Activated naive CD8-positive, alpha-beta T cell treated with anti-CD3 and anti-CD28 coated beads, Interleukin-2, amount 10 ng/mL, durations not matched to agents 7 days and 5 days (primary cell): ENCODE measurements at regions not wholly inside any gene's neighbourhood (a gene's known extent, or its start where the extent isn't known, plus 50 kb on each side); places are given as distances from the start of the nearest gene placed in this dataset.

Experiments
- ATAC-seq: fragments of 150-1000 bp; cut with Tn5 transposase; one replicate; pipeline ENCODE4 v1.10.0; 2021; ENCODE audit warnings: low read depth, moderate library complexity
- POLR2A ChIA-PET: fragments of 350-600 bp; sonication (Branson Sonifier 250); formaldehyde crosslinking; loops from one replicate; lab custom pipeline; 2021; ENCODE audit warnings: antibody characterized with exemption; lab: Charles Lee
- DNase-seq: peaks from one replicate; pipeline ENCODE4 v3.0.0; 2021
- H3K27ac Mint-ChIP-seq: one replicate; pipeline ENCODE4 v1.8.0; 2022; ENCODE audit warnings: mild to moderate bottlenecking, mixed read lengths
- H3K27me3 Mint-ChIP-seq: one replicate; pipeline ENCODE4 v1.8.0; 2022; ENCODE audit warnings: mild to moderate bottlenecking, moderate library complexity, mixed read lengths
- H3K36me3 Mint-ChIP-seq: one replicate; pipeline ENCODE4 v1.8.0; 2021; ENCODE audit warnings: mild to moderate bottlenecking, mixed read lengths
- H3K4me1 Mint-ChIP-seq: one replicate; pipeline ENCODE4 v1.8.0; 2021; ENCODE audit warnings: mixed read lengths
- H3K4me3 Mint-ChIP-seq: one replicate; pipeline ENCODE4 v1.8.0; 2022; ENCODE audit warnings: mild to moderate bottlenecking, moderate library complexity, mixed read lengths
- H3K9me3 Mint-ChIP-seq: one replicate; pipeline ENCODE4 v1.8.0; 2021; ENCODE audit warnings: mixed read lengths

- Mint-ChIP-seq H3K27me3 (peaks cover 2% of the 10 kb centered on the region), H3K4me1 (no peaks in the 10 kb centered on the region), H3K36me3 (peaks cover 2% of the 10 kb centered on the region), H3K9me3 (peaks cover 6% of the 10 kb centered on the region), H3K27ac (no peak overlapping the region), H3K4me3 (no peak overlapping the region)
- ATAC-seq (no peak), DNase-seq (no peak)
- POLR2A ChIA-PET = no interaction called here
Observed at GRCh38 chr15:100714034-100714748, 111.8 kb downstream of the ASB7 start.

- Mint-ChIP-seq H3K9me3 (peaks cover 3% of the 10 kb centered on the region), H3K27ac (no peak overlapping the region), H3K27me3 (peaks cover 2% of the 10 kb centered on the region), H3K4me1 (no peaks in the 10 kb centered on the region), H3K4me3 (no peak overlapping the region), H3K36me3 (peaks cover 2% of the 10 kb centered on the region)
- POLR2A ChIA-PET = no interaction called here
- DNase-seq = no peak
- ATAC-seq = no peak
Observed at GRCh38 chr15:100714749-100715342, 112.5 kb downstream of the ASB7 start.

GRCh38 chr15:100715571-100716455 is 113.4 kb downstream of the ASB7 start:
- H3K27ac Mint-ChIP-seq = no peak overlapping the region
- ATAC-seq = no peak
- POLR2A ChIA-PET = no interaction called here
- H3K27me3 Mint-ChIP-seq = peaks cover 4% of the 10 kb centered on the region
- H3K4me3 Mint-ChIP-seq = no peak overlapping the region
- no peaks in the 10 kb centered on the region for H3K4me1 Mint-ChIP-seq
- no peak for DNase-seq
- H3K36me3 Mint-ChIP-seq = no peaks in the 10 kb centered on the region
- H3K9me3 Mint-ChIP-seq = no peaks in the 10 kb centered on the region

- DNase-seq (no peak), ATAC-seq (no peak)
- Mint-ChIP-seq H3K27me3 (peaks cover 4% of the 10 kb centered on the region), H3K9me3 (no peaks in the 10 kb centered on the region), H3K4me1 (no peaks in the 10 kb centered on the region), H3K4me3 (no peak overlapping the region), H3K27ac (no peak overlapping the region), H3K36me3 (no peaks in the 10 kb centered on the region)
- POLR2A ChIA-PET = no interaction called here
Observed at GRCh38 chr15:100716456-100717085, 114.2 kb downstream of the ASB7 start.

GRCh38 chr15:100717596-100717995 is 115.2 kb downstream of the ASB7 start:
- Mint-ChIP-seq H3K27me3 (peaks cover 4% of the 10 kb centered on the region), H3K4me1 (no peaks in the 10 kb centered on the region), H3K9me3 (no peaks in the 10 kb centered on the region), H3K4me3 (no peak overlapping the region), H3K27ac (no peak overlapping the region), H3K36me3 (no peaks in the 10 kb centered on the region)
- no peak for ATAC-seq
- POLR2A ChIA-PET = no interaction called here
- no peak for DNase-seq

- POLR2A ChIA-PET = no interaction called here
- Mint-ChIP-seq H3K4me1 (no peaks in the 10 kb centered on the region), H3K4me3 (no peak overlapping the region), H3K27ac (no peak overlapping the region), H3K27me3 (peaks cover 11% of the 10 kb centered on the region), H3K9me3 (no peaks in the 10 kb centered on the region), H3K36me3 (no peaks in the 10 kb centered on the region)
- no peak for DNase-seq
- no peak for ATAC-seq
Observed at GRCh38 chr15:100718075-100718980, 115.9 kb downstream of the ASB7 start.

- Mint-ChIP-seq H3K9me3 (no peaks in the 10 kb centered on the region), H3K27me3 (peaks cover 13% of the 10 kb centered on the region), H3K36me3 (no peaks in the 10 kb centered on the region), H3K4me3 (no peak overlapping the region), H3K4me1 (no peaks in the 10 kb centered on the region), H3K27ac (no peak overlapping the region)
- DNase-seq = no peak
- ATAC-seq = no peak
- POLR2A ChIA-PET = no interaction called here
Observed at GRCh38 chr15:100720406-100720967, 118.1 kb downstream of the ASB7 start.

GRCh38 chr15:100721758-100722550 is 119.6 kb downstream of the ASB7 start:
- H3K4me3 Mint-ChIP-seq = no peak overlapping the region
- H3K27me3 Mint-ChIP-seq = peaks cover 13% of the 10 kb centered on the region
- no peaks in the 10 kb centered on the region for H3K9me3 Mint-ChIP-seq
- ATAC-seq = no peak
- no peak for DNase-seq
- no peak overlapping the region for H3K27ac Mint-ChIP-seq
- POLR2A ChIA-PET = no interaction called here
- no peaks in the 10 kb centered on the region for H3K36me3 Mint-ChIP-seq
- no peaks in the 10 kb centered on the region for H3K4me1 Mint-ChIP-seq

GRCh38 chr15:100722551-100723314 is 120.3 kb downstream of the ASB7 start:
- Mint-ChIP-seq H3K9me3 (no peaks in the 10 kb centered on the region), H3K4me1 (no peaks in the 10 kb centered on the region), H3K4me3 (no peak overlapping the region), H3K36me3 (no peaks in the 10 kb centered on the region), H3K27me3 (peaks cover 13% of the 10 kb centered on the region), H3K27ac (no peak overlapping the region)
- POLR2A ChIA-PET = no interaction called here
- no peak for DNase-seq
- no peak for ATAC-seq

- H3K27ac Mint-ChIP-seq = no peak overlapping the region
- no peaks in the 10 kb centered on the region for H3K36me3 Mint-ChIP-seq
- H3K4me1 Mint-ChIP-seq = no peaks in the 10 kb centered on the region
- no peaks in the 10 kb centered on the region for H3K9me3 Mint-ChIP-seq
- ATAC-seq (no peak), DNase-seq (no peak)
- POLR2A ChIA-PET = no interaction called here
- H3K27me3 Mint-ChIP-seq = peaks cover 12% of the 10 kb centered on the region
- H3K4me3 Mint-ChIP-seq = no peak overlapping the region
Observed at GRCh38 chr15:100723315-100723801, 121.0 kb downstream of the ASB7 start.
